Astrocyte of the hippocampus (primary cell): ENCODE measurements at regions not wholly inside any gene's neighbourhood (a gene's known extent, or its start where the extent isn't known, plus 50 kb on each side); places are given as distances from the start of the nearest gene placed in this dataset.

Experiments
- DNase-seq: peaks from one replicate; pipeline ENCODE4 v3.0.0; 2011; ENCODE audit warnings: low read depth, low spot score

GRCh38 chr10:1829712-1830111, 92.4 kb upstream of the ADARB2 start:
- DNase-seq = no peak

- DNase-seq = no peak
Observed at GRCh38 chr10:1824928-1825327, 87.6 kb upstream of the ADARB2 start.

- DNase-seq = no peak
Observed at GRCh38 chr10:1814556-1814955, 77.2 kb upstream of the ADARB2 start.

- no peak for DNase-seq
Observed at GRCh38 chr10:1809139-1809741, 71.9 kb upstream of the ADARB2 start.

GRCh38 chr10:1807924-1808323, 70.6 kb upstream of the ADARB2 start:
- no peak for DNase-seq

GRCh38 chr10:1807196-1807595, 69.9 kb upstream of the ADARB2 start:
- no peak for DNase-seq

- no peak for DNase-seq
Observed at GRCh38 chr10:1802413-1802812, 65.1 kb upstream of the ADARB2 start.

GRCh38 chr10:1788401-1788800, 51.1 kb upstream of the ADARB2 start:
- no peak for DNase-seq
